ENCODE measurements at regions not wholly inside any gene's neighbourhood (a gene's known extent, or its start where the extent isn't known, plus 50 kb on each side); places are given as distances from the start of the nearest gene placed in this dataset.

DNA sequence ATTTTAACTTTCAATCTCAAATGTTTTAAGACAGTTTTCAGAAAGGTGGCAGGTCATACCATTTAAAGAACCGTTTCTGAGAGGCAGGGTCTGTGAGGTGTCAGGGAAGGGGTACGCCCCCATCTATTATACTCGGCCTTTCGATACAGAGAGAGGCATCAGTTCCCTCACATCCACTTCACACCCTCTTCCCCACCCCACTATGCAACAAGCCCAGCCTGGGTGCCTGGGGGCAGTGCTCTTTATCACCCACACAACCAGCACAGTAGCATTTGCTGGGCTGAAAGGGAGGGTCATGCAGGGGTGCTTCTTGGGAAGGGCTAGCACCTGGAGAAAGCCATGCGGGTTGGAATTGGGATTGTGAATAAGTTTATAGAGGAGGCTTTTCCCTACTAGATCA is 56.0 kb upstream of the KCNMB2 start:
- Histone ChIP-seq H3K27ac (ENCODE audit: low read length) (no peak overlapping the region), H3K9me3 (ENCODE audit: control insufficient read depth, low read depth, low read length) (no peaks in the 10 kb centered on the region), H3K4me3 (ENCODE audit: low read length) (no peak overlapping the region), H3K36me3 (ENCODE audit: control insufficient read depth, insufficient read depth, low read length) (no peaks in the 10 kb centered on the region), H3K4me1 (ENCODE audit: control insufficient read depth, insufficient read depth, low read length) (no peaks in the 10 kb centered on the region), H3K27me3 (ENCODE audit: control insufficient read depth, insufficient read depth, low read length) (no peaks in the 10 kb centered on the region)
- no peak for DNase-seq
- no CpG with 5 or more reads among the region's 5 CpGs for WGBS (ENCODE audit: insufficient coverage, low lambda C conversion rate)

DNA sequence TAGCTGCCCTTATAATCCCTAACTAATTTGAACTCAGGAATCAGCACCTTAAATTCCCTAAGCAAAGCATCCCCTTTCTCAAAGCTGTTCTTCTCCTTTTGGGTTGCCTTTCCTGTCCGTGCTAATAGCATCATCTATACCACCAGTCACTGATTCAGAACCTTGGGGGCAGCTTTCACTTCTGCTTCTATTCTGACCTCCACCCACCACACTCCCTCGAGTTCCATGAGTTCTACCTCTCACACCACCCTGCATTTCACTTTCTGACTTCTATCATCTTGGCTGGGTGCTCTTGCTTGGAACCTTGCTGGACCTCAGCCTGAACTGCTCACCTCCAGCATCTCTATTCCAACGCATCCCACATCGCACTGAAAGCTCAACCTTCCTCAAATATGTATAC is 55.4 kb upstream of the KCNMB2 start:
- Histone ChIP-seq H3K36me3 (ENCODE audit: control insufficient read depth, insufficient read depth, low read length) (no peaks in the 10 kb centered on the region), H3K4me3 (ENCODE audit: low read length) (no peak overlapping the region), H3K4me1 (ENCODE audit: control insufficient read depth, insufficient read depth, low read length) (no peaks in the 10 kb centered on the region), H3K9me3 (ENCODE audit: control insufficient read depth, low read depth, low read length) (no peaks in the 10 kb centered on the region), H3K27ac (ENCODE audit: low read length) (no peak overlapping the region), H3K27me3 (ENCODE audit: control insufficient read depth, insufficient read depth, low read length) (no peaks in the 10 kb centered on the region)
- DNase-seq, result no peak
- WGBS (ENCODE audit: insufficient coverage, low lambda C conversion rate), result 100% methylated on average over 1 of the region's 4 CpGs

DNA sequence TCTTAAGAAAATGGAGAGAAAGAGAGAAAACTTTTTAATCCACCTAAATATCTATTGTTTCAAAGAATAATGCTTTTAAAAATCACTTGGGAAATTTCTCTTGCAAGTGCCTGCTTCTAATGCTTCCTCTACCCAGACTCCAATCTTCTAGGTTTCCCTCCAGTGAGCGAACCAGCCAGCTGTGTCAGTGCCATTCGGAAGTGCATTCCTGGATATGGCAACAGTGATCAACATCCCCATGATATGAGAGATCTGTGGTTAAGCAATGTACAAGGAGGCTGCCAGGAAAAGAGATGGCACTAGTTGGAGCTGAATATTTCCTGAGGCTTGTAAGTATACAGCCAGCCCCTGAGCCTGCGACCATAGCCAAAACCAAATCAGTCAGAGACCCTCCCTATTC is 53.3 kb upstream of the KCNMB2 start:
- no peak for DNase-seq
- no peaks in the 10 kb centered on the region for H3K9me3 ChIP-seq (ENCODE audit: control insufficient read depth, low read depth, low read length)
- H3K4me3 ChIP-seq (ENCODE audit: low read length), result no peak overlapping the region
- H3K36me3 ChIP-seq (ENCODE audit: control insufficient read depth, insufficient read depth, low read length), result no peaks in the 10 kb centered on the region
- H3K4me1 ChIP-seq (ENCODE audit: control insufficient read depth, insufficient read depth, low read length), result no peaks in the 10 kb centered on the region
- 60% methylated on average over 1 of the region's 3 CpGs for WGBS (ENCODE audit: insufficient coverage, low lambda C conversion rate)
- no peak overlapping the region for H3K27ac ChIP-seq (ENCODE audit: low read length)
- no peaks in the 10 kb centered on the region for H3K27me3 ChIP-seq (ENCODE audit: control insufficient read depth, insufficient read depth, low read length)

DNA sequence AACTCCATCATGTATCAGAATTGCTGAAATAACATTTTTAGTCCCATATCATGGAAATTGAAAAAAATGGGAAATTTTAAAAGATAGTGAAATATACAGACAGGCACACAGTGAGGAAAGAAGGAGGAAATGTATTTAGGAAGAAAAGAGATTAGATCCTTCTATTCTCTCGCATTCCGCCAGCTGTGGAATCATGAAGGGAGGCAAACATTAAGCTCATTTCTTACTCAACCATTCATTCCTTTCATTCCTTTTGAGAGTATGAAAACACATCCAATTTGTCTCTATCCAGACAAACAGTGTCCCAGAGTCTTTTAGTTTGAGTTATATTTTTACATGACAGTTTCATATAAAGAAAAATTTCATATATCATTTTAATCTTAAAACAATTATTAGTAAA is 52.5 kb upstream of the KCNMB2 start:
- Histone ChIP-seq H3K9me3 (ENCODE audit: control insufficient read depth, low read depth, low read length) (no peaks in the 10 kb centered on the region), H3K4me1 (ENCODE audit: control insufficient read depth, insufficient read depth, low read length) (no peaks in the 10 kb centered on the region), H3K27me3 (ENCODE audit: control insufficient read depth, insufficient read depth, low read length) (no peaks in the 10 kb centered on the region), H3K36me3 (ENCODE audit: control insufficient read depth, insufficient read depth, low read length) (no peaks in the 10 kb centered on the region), H3K4me3 (ENCODE audit: low read length) (no peak overlapping the region), H3K27ac (ENCODE audit: low read length) (no peak overlapping the region)
- WGBS (ENCODE audit: insufficient coverage, low lambda C conversion rate), result 90% methylated on average over 2 of the region's 2 CpGs
- no peak for DNase-seq

DNA sequence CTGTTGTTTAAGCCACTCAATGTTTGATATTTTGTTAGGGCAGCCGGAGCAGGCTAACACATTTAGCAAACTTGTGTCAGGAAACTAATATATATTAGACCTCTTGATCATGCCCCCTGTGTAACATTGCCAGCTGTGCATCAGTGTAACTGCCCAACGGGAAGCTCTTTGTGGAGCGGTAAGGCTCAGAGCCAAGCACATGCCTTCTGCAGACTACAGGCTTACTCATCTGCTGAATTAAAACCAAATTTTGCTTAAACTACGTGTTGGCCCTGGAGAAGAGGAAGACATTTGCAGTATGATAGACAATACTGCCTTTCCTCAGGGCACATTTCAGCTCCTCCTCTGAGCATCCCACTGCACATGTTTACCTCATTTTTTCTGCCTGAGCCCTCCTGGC is 50.5 kb upstream of the KCNMB2 start:
- H3K27me3 ChIP-seq (ENCODE audit: control insufficient read depth, insufficient read depth, low read length), result no peaks in the 10 kb centered on the region
- no peaks in the 10 kb centered on the region for H3K9me3 ChIP-seq (ENCODE audit: control insufficient read depth, low read depth, low read length)
- no peaks in the 10 kb centered on the region for H3K36me3 ChIP-seq (ENCODE audit: control insufficient read depth, insufficient read depth, low read length)
- no peak overlapping the region for H3K4me3 ChIP-seq (ENCODE audit: low read length)
- no peak for DNase-seq
- no peak overlapping the region for H3K27ac ChIP-seq (ENCODE audit: low read length)
- no peaks in the 10 kb centered on the region for H3K4me1 ChIP-seq (ENCODE audit: control insufficient read depth, insufficient read depth, low read length)
- no CpG with 5 or more reads among the region's 4 CpGs for WGBS (ENCODE audit: insufficient coverage, low lambda C conversion rate)

All from large intestine (tissue), 3 donors.